ENCODE measurements at regions not wholly inside any gene's neighbourhood (a gene's known extent, or its start where the extent isn't known, plus 50 kb on each side); places are given as distances from the start of the nearest gene placed in this dataset.
A peak's percentile ranks its signal among the peaks of the same experiment; 100 is the strongest.
"Not testable (repeated sequence)": the region's sequence is repeated elsewhere in the genome, so short reads cannot be mapped to it uniquely, and the experiment has no call there.

DNA sequence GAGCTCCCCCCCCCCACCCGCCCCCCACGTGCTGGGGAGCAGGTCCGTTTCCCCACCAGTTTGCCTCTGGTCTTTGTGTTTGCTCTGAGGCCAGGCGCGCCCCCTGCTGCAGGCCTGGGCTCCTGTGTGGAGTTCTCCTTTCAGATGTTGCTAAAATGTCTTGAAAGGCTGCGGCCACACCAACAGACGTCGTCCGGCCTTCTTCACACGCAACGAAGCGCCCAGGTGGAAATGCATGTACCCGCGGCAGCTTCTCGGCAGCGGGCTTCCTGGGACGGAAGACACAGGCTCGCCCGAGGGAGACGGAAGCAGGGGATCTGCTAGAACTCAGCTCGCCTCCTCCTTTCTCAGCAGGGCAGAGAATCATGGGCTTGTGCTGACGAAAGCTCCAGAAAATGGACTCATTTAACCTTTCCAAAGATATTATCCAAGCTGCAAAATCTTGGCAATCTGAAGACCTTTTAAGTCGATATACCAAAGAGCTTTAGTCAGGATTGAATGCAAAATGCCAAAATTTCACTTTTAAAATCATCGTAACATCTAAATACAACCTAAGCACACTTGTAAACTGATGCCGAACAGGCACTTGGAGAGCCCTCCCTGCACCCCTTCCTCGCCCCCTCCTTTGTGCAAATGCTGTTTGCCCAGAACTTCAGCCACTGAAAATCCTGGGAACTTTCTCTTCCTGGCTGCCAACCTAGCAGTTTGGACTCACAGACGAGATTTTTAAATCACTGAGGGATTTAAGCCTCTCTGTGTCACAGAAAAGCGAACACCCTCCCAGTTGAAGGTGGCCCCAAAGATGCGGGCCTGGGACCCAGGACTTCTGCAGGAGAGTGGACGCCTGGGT, 125.5 kb upstream of the ZNF516 start:
- Mint-ChIP-seq H3K9me3 (no peaks in the 10 kb centered on the region), H3K27ac (no peak overlapping the region), H3K4me1 (peaks cover 8% of the 10 kb centered on the region), H3K27me3 (peaks cover 39% of the 10 kb centered on the region), H3K36me3 (ENCODE audit: low read depth) (no peaks in the 10 kb centered on the region), H3K4me3 (no peak overlapping the region)
- peak; percentile 42 for DNase-seq
- ATAC-seq: peak; percentile 68

DNA sequence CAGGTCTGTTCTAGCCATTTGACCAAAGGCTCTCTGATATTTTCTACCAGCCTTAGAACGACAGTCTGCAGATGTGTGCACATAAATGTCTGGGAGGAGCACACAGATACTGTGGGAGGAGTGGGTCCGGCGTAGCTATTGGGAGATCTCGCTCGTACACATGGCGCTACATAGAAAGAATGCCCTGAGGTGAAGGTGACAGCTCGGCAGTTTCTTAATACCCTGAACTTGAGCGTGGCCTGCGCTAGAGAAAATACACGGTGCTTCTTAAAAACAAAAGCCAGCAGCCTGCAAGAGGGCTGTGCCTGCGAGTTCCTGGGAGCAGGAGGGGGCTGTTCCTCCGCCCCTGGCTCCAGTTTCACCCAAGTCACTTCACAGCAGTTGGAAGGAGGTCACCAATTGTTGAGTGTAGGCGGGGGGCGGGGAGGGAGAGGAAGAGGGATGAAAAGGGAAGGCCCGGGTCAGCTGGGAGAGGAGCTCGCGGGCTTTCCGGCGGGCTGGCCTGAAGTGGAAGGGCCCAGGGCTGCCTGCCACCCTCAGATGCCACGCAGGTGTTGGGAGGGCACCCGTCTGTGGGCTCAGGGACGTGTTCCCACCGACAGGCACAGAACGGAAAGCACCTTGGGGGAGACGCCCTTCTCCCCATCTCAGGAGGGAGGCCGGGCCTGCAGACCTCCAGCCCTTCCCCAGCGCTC, 124.7 kb upstream of the ZNF516 start:
- Mint-ChIP-seq H3K4me3 (no peak overlapping the region), H3K4me1 (peaks cover 8% of the 10 kb centered on the region), H3K27ac (no peak overlapping the region), H3K27me3 (peaks cover 39% of the 10 kb centered on the region), H3K36me3 (ENCODE audit: low read depth) (no peaks in the 10 kb centered on the region), H3K9me3 (no peaks in the 10 kb centered on the region)
- ATAC-seq: peak; percentile 9
- DNase-seq: no peak

DNA sequence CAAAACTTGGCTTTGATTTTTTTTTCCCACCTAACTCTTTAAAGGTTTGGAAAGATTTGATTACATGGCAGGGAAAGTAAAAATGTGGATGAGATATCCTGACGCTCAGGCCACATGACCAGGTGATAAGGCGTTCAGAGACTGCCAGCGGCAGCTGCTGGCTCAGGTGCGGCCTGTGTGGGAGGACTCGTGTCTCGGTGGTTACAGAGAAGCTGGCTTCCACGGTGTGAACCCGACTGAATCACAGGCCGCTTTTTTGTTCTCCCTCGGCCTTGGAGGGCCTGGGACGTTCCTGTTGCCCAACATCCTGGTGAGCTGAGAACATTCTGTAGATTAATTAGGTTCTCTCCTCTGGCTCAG, 124.2 kb upstream of the ZNF516 start:
- DNase-seq (no peak), ATAC-seq (no peak)
- Mint-ChIP-seq H3K27me3 (peaks cover 39% of the 10 kb centered on the region), H3K9me3 (no peaks in the 10 kb centered on the region), H3K27ac (no peak overlapping the region), H3K36me3 (ENCODE audit: low read depth) (no peaks in the 10 kb centered on the region), H3K4me1 (peaks cover 8% of the 10 kb centered on the region), H3K4me3 (no peak overlapping the region)

DNA sequence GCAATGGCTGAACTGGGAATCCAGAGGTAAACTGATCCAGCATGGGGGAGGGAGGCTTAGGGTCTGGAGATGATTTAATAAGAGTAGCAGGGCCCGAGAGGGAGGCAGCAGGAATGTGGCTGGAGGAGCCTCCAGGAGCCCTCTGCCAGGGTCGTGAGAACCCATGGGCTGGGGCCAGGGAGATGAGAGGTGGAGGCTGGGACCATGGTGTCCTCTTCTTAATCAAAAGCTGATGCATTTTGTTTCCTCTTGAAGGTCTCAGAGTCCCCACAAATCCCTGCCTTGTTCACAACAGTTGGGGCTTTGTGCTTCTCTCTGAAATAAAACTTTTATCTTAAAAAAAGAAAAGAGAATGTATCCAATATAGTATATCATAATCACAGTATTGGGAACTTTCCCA, 123.7 kb upstream of the ZNF516 start:
- DNase-seq (no peak), ATAC-seq (no peak)
- Mint-ChIP-seq H3K9me3 (no peaks in the 10 kb centered on the region), H3K4me1 (peaks cover 8% of the 10 kb centered on the region), H3K27ac (no peak overlapping the region), H3K27me3 (peaks cover 39% of the 10 kb centered on the region), H3K4me3 (no peak overlapping the region), H3K36me3 (ENCODE audit: low read depth) (no peaks in the 10 kb centered on the region)

DNA sequence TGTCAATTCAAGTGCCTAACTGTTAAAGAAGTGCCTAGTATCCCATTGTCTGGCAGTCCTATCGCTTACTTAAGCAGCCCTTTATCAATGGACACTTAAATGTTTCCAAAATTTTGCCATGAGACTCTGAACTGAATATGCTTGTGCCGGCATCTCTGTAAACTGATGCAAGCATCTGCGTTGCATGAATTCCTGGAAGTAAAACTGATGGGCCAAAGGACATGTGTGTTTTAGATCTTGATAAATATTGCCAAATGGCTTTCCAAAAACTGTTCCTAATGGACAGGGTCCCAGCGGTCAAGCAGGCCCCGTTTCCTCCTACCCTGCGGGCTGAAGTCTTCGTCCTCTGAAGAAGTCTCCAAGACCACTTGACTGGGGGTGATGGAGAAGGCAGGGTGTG, 121.3 kb upstream of the ZNF516 start:
- ATAC-seq: no peak
- H3K27me3 Mint-ChIP-seq: peaks cover 21% of the 10 kb centered on the region
- no peak for DNase-seq
- H3K4me1 Mint-ChIP-seq: peaks cover 8% of the 10 kb centered on the region
- no peaks in the 10 kb centered on the region for H3K36me3 Mint-ChIP-seq (ENCODE audit: low read depth)
- H3K4me3 Mint-ChIP-seq: no peak overlapping the region
- H3K27ac Mint-ChIP-seq: no peak overlapping the region
- no peaks in the 10 kb centered on the region for H3K9me3 Mint-ChIP-seq

DNA sequence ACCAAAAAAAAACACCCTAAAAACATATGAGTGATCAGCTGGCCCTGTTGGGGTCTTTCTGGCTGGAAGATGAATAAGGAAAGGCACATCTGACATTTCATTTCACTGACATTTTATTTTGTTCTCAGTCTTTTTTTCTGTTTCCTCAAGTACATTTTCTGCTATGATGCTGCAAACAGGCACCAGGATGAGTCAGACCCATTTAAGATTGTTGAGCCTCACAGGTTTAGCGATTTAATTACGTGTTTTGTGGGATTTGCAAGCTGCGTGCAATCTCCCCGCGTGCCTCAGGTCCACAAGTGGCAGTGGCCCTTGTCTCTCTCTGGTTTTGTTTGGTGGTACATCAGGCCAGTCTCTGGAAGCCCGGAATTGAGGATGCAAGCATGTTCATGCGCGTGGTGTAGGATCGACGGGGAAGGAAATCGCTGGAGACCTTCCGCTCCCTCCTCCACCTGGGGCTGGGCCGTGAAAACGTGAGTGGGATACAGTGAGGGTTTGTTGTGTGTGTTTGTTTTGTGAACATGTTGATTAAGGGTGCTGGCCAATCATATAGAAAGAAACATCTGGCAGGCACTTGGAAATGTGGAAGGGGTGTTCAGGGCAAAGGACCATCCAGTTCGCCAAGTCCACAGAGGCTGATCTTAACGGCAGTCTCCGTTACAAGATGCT, 120.2 kb upstream of the ZNF516 start:
- no peak for ATAC-seq
- Mint-ChIP-seq H3K4me1 (peaks cover 3% of the 10 kb centered on the region), H3K36me3 (ENCODE audit: low read depth) (no peaks in the 10 kb centered on the region), H3K27ac (no peak overlapping the region), H3K9me3 (no peaks in the 10 kb centered on the region), H3K4me3 (no peak overlapping the region), H3K27me3 (peaks cover 13% of the 10 kb centered on the region)
- no peak for DNase-seq

DNA sequence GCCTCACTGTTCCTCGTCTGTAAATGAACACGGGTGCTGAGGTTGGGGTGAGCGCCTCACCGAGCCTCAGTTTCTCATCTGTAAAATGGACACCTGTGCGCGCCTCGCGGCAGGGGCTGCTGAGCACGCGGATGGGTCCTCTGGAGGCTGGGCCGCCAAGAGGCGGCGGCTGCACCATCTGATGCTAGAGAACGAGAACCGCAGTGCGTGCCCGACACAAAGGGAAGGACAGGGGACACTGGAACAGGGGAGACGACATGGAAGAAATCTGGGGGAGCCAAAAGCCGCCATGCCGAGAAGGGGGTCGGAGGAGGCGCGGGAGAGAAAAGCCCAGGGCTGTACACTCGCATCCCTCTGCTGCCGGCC, 118.7 kb upstream of the ZNF516 start:
- Mint-ChIP-seq H3K27me3 (peaks cover 9% of the 10 kb centered on the region), H3K9me3 (no peaks in the 10 kb centered on the region), H3K4me1 (no peaks in the 10 kb centered on the region), H3K27ac (no peak overlapping the region), H3K4me3 (no peak overlapping the region), H3K36me3 (ENCODE audit: low read depth) (no peaks in the 10 kb centered on the region)
- DNase-seq (no peak), ATAC-seq (no peak)

DNA sequence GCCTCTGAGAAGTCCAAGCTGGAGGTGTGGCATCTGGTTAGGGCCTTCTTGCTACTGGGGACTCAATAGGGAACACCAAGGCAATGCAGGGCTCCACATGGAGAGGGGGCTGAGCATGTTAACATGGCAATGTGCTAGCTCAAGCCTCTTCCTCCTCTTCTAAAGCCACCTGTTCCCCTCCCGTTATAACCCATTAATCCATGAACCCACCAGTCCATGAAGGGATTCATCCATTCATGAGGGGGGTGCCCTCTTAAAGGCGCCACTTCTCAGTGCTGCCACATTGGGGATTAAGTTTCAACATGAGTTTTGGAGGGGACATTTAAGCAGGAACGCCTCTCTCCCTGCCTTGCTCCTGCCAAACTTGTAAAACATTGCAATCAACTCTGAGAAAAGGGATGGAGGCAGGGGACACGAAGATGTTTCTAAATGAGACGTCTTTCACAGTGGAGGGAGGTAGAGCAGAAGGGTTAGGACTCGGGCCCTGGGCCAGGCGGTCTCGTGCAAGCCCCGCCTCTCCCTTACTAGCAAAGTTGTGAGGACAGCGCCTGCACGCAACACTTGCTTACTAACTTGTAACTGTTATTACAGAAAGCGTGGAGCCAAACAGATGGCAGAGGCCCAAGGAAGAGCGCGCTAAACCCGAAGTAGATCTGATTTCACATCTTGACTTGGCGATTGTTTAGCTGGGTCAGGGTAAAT, 118.2 kb upstream of the ZNF516 start:
- Mint-ChIP-seq H3K27ac (no peak overlapping the region), H3K27me3 (peaks cover 6% of the 10 kb centered on the region), H3K36me3 (ENCODE audit: low read depth) (no peaks in the 10 kb centered on the region), H3K4me3 (no peak overlapping the region), H3K4me1 (no peaks in the 10 kb centered on the region), H3K9me3 (no peaks in the 10 kb centered on the region)
- ATAC-seq (no peak), DNase-seq (no peak)

DNA sequence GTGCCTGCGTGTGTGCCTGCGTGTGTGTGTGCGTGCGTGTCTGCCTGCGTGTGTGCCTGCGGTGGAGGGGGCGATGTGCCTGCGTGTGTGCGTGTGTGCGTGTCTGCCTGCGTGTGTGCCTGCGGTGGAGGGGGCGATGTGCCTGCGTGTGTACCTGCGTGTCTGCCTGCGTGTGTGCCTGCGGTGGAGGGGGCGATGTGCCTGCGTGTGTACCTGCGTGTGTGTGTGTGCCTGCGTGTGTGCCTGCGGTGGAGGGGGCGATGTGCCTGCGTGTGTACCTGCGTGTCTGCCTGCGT, 116.7 kb upstream of the ZNF516 start:
- H3K27me3 Mint-ChIP-seq; H3K27ac Mint-ChIP-seq; DNase-seq; H3K9me3 Mint-ChIP-seq; H3K36me3 Mint-ChIP-seq (ENCODE audit: low read depth); ATAC-seq; H3K4me1 Mint-ChIP-seq; H3K4me3 Mint-ChIP-seq: not testable (repeated sequence)

DNA sequence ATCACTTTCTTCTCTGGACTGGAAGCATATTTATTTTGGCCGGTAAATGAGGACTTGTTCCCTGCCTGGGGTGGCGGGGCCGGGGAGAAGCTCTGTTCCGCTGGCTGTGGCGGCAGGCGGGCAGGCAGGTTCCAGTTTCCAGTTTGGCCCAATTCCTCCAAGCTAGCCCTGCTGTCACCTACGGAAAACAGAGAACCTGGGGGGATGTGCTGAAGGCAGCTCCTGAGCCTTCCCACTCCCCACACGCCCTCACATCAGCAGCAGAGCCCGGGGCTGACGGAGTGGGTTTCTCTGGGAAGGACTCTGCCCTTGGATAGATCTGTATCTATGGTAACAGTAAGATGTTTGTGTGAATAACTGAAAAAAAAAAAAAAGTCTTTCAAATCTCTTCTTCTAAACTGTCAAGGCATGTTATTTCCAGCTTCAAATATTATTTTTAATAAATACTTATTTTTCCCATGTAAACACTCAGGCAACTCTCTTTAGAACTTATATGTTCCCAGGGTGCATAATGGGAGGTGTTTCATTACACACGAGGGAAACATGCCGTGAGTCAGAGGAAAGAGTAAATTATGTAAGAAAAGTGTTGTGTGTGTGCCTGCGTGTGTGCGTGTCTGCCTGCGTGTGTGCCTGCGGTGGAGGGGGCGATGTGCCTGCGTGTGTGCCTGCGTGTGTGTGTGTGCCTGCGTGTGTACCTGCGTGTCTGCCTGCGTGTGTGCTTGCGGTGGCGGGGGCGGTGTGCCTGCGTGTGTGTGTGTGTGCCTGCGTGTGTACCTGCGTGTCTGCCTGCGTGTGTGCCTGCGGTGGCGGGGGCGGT, 116.1 kb upstream of the ZNF516 start:
- H3K9me3 Mint-ChIP-seq: no peaks in the 10 kb centered on the region
- H3K4me3 Mint-ChIP-seq: no peak overlapping the region
- no peak overlapping the region for H3K27ac Mint-ChIP-seq
- no peak for DNase-seq
- no peaks in the 10 kb centered on the region for H3K4me1 Mint-ChIP-seq
- no peaks in the 10 kb centered on the region for H3K36me3 Mint-ChIP-seq (ENCODE audit: low read depth)
- ATAC-seq: no peak
- peaks cover 2% of the 10 kb centered on the region for H3K27me3 Mint-ChIP-seq

DNA sequence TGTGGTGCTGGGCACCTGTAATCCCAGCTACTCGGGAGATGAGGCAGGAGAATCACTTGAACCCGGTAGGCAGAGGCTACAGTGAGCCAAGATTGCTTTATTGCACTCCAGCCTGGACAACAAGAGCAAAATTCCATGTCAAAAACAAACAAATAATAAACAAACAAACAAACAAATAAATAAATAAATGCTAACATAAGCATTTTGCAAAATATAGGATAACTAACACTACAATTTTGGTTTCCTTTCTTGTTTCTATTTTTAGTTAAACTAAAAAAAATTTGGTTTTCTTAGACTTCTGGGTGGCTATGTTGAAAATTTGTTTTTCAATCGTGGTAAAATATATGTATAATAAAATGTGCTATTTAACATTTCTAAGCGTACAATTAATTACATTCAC, 115.0 kb upstream of the ZNF516 start:
- peaks cover 2% of the 10 kb centered on the region for H3K27me3 Mint-ChIP-seq
- no peak overlapping the region for H3K27ac Mint-ChIP-seq
- ATAC-seq (no peak), DNase-seq (no peak)
- H3K4me1 Mint-ChIP-seq: no peaks in the 10 kb centered on the region
- no peaks in the 10 kb centered on the region for H3K36me3 Mint-ChIP-seq (ENCODE audit: low read depth)
- no peaks in the 10 kb centered on the region for H3K9me3 Mint-ChIP-seq
- no peak overlapping the region for H3K4me3 Mint-ChIP-seq

DNA sequence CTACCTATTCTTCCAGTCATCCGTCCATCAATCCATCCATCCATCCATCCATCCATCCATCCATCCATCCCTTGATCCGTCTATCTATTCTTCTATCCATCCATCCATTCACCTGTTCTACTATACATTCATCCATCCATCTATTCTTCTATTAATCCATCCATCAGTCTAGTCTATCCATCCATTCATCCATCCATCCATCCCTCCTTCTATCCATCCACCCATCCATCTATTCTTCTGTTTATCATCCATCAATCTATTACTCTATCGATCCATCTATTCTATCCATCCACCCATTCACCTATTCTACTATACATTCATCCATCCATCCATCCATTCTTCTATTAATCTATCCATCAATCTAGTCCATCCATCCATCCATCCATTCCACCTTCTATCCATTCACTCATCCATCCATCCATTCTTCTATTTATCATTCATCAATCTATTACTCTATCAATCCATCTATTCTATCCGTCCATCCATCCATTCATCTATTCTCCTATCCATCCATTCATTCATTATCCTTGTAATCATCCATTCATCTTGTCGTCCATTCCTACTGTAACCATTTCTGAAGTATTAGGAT, 110.4 kb upstream of the ZNF516 start:
- H3K9me3 Mint-ChIP-seq: no peaks in the 10 kb centered on the region
- peaks cover 5% of the 10 kb centered on the region for H3K27me3 Mint-ChIP-seq
- no peak for DNase-seq

DNA sequence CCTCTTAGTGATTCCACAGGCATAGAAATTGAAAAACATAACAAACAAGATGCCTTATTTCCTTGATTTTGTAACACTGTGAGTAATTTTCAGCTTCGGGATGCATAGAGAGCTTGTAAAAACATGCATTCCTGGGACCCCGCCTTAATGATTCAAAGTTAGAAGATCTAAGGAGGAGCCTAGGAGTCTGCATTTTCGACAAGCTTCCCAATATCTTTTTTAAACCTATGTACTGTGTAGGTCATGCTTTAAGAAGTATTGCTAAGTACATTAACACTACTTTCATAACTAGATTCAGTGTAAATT, 109.8 kb upstream of the ZNF516 start:
- H3K4me3 Mint-ChIP-seq: no peak overlapping the region
- no peaks in the 10 kb centered on the region for H3K36me3 Mint-ChIP-seq (ENCODE audit: low read depth)
- ATAC-seq (no peak), DNase-seq (no peak)
- H3K4me1 Mint-ChIP-seq: no peaks in the 10 kb centered on the region
- H3K9me3 Mint-ChIP-seq: no peaks in the 10 kb centered on the region
- peaks cover 3% of the 10 kb centered on the region for H3K27me3 Mint-ChIP-seq
- no peak overlapping the region for H3K27ac Mint-ChIP-seq

More for the DNA sequence above, 110.4 kb upstream of the ZNF516 start:
- Mint-ChIP-seq H3K4me1 (no peaks in the 10 kb centered on the region), H3K36me3 (ENCODE audit: low read depth) (no peaks in the 10 kb centered on the region), H3K27ac (no peak overlapping the region), H3K4me3 (no peak overlapping the region)
- ATAC-seq: no peak

Measured in activated naive CD8-positive, alpha-beta T cell treated with anti-CD3 and anti-CD28 coated beads, Interleukin-2, amount 50 U/mL, for 24 hours (primary cell).